ENCODE measurements at regions not wholly inside any gene's neighbourhood (a gene's known extent, or its start where the extent isn't known, plus 50 kb on each side); places are given as distances from the start of the nearest gene placed in this dataset.

DNA sequence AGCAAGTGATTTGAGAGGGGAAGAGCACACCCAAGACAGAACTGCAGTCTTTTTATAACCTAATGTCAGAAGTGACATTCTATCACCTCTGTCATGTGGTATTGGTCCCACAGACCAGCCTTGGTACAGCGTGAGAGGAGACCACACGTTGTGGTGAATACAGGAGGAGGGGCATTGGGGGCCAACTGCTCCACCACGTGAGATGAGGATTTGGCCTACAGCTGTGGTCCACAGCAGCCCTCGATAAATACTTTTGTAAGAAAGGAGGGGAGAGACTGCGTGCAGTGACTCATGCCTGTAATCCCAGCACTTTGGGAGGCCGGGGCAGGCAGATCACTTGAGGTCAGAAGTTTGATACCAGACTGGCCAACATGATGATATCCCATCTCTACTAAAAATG, 243.1 kb downstream of the FGFR2 start:
- Histone ChIP-seq H3K9me3 (ENCODE audit: low read length) (no peaks in the 10 kb centered on the region), H3K36me3 (ENCODE audit: insufficient read depth, low read length) (no peaks in the 10 kb centered on the region), H3F3A (ENCODE audit: insufficient read depth, low read length, poor library complexity, severe bottlenecking) (no peaks in the 10 kb centered on the region), H4K20me1 (ENCODE audit: insufficient read depth) (no peaks in the 10 kb centered on the region), H3K9me2 (ENCODE audit: insufficient read depth, low read length) (no peaks in the 10 kb centered on the region), H3K27me3 (ENCODE audit: insufficient read depth, low read depth, low read length) (no peaks in the 10 kb centered on the region), H3K27ac (ENCODE audit: low read length) (no peak overlapping the region), H3K79me2 (replicated peaks; ENCODE audit: insufficient read depth, low read length) (no peaks in the 10 kb centered on the region), H2AFZ (ENCODE audit: low read depth, low read length) (no peak overlapping the region), H3K9ac (ENCODE audit: low read length) (no peak overlapping the region), H3K4me2 (ENCODE audit: low read length) (no peak overlapping the region), H3K4me3 (ENCODE audit: low read length) (no peak overlapping the region)
- TF ChIP-seq EP300 (conservative IDR thresholded peaks at IDR 0.05; ENCODE audit: poor library complexity, severe bottlenecking) (no peak), EZH2 (IDR thresholded peaks at IDR 0.05; ENCODE audit: borderline replicate concordance, insufficient read depth, low read length, poor library complexity, severe bottlenecking) (no peak)

DNA sequence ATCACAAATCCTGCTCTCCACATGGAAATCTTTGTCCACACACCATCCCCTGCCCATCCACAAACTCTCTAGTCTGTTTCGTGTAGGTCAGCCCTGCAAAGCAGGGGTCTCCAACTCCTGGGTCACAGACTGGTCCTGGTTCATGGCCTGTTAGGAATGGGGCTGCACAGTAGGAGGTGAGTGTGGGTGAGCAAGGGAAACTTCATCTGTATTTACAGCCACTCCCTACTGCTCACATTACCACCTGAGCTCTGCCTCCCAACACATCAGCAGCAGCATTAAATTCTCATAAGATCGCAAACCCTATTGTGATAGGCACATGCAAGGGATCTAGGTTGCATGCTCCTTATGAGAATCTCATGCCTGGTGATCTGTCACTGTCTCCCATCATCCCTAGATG, 242.1 kb downstream of the FGFR2 start:
- H3K9me2 ChIP-seq (ENCODE audit: insufficient read depth, low read length), result no peaks in the 10 kb centered on the region
- no peak overlapping the region for H3K9ac ChIP-seq (ENCODE audit: low read length)
- no peak overlapping the region for H3K27ac ChIP-seq (ENCODE audit: low read length)
- H3K36me3 ChIP-seq (ENCODE audit: insufficient read depth, low read length), result no peaks in the 10 kb centered on the region
- no peak overlapping the region for H2AFZ ChIP-seq (ENCODE audit: low read depth, low read length)
- H4K20me1 ChIP-seq (ENCODE audit: insufficient read depth), result no peaks in the 10 kb centered on the region
- no peak overlapping the region for H3K4me2 ChIP-seq (ENCODE audit: low read length)
- H3K9me3 ChIP-seq (ENCODE audit: low read length), result no peaks in the 10 kb centered on the region
- no peak overlapping the region for H3K4me3 ChIP-seq (ENCODE audit: low read length)
- TF ChIP-seq, protein P1, sequence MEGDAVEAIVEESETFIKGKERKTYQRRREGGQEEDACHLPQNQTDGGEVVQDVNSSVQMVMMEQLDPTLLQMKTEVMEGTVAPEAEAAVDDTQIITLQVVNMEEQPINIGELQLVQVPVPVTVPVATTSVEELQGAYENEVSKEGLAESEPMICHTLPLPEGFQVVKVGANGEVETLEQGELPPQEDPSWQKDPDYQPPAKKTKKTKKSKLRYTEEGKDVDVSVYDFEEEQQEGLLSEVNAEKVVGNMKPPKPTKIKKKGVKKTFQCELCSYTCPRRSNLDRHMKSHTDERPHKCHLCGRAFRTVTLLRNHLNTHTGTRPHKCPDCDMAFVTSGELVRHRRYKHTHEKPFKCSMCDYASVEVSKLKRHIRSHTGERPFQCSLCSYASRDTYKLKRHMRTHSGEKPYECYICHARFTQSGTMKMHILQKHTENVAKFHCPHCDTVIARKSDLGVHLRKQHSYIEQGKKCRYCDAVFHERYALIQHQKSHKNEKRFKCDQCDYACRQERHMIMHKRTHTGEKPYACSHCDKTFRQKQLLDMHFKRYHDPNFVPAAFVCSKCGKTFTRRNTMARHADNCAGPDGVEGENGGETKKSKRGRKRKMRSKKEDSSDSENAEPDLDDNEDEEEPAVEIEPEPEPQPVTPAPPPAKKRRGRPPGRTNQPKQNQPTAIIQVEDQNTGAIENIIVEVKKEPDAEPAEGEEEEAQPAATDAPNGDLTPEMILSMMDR (IDR thresholded peaks at IDR 0.05; ENCODE audit: poor library complexity, severe bottlenecking), result no peak
- TF ChIP-seq TAF1 (IDR thresholded peaks at IDR 0.05; ENCODE audit: low read depth) (no peak), POLR2AphosphoS5 (IDR thresholded peaks at IDR 0.05) (no peak), EP300 (conservative IDR thresholded peaks at IDR 0.05; ENCODE audit: poor library complexity, severe bottlenecking) (no peak), MXI1 (conservative IDR thresholded peaks at IDR 0.05; ENCODE audit: poor library complexity, severe bottlenecking) (no peak), RAD21 (conservative IDR thresholded peaks at IDR 0.05) (no peak), EZH2 (IDR thresholded peaks at IDR 0.05; ENCODE audit: borderline replicate concordance, insufficient read depth, low read length, poor library complexity, severe bottlenecking) (no peak), SMC3 (conservative IDR thresholded peaks at IDR 0.05; ENCODE audit: poor library complexity) (no peak)
- TF ChIP-seq, protein P2, sequence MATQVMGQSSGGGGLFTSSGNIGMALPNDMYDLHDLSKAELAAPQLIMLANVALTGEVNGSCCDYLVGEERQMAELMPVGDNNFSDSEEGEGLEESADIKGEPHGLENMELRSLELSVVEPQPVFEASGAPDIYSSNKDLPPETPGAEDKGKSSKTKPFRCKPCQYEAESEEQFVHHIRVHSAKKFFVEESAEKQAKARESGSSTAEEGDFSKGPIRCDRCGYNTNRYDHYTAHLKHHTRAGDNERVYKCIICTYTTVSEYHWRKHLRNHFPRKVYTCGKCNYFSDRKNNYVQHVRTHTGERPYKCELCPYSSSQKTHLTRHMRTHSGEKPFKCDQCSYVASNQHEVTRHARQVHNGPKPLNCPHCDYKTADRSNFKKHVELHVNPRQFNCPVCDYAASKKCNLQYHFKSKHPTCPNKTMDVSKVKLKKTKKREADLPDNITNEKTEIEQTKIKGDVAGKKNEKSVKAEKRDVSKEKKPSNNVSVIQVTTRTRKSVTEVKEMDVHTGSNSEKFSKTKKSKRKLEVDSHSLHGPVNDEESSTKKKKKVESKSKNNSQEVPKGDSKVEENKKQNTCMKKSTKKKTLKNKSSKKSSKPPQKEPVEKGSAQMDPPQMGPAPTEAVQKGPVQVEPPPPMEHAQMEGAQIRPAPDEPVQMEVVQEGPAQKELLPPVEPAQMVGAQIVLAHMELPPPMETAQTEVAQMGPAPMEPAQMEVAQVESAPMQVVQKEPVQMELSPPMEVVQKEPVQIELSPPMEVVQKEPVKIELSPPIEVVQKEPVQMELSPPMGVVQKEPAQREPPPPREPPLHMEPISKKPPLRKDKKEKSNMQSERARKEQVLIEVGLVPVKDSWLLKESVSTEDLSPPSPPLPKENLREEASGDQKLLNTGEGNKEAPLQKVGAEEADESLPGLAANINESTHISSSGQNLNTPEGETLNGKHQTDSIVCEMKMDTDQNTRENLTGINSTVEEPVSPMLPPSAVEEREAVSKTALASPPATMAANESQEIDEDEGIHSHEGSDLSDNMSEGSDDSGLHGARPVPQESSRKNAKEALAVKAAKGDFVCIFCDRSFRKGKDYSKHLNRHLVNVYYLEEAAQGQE (IDR thresholded peaks at IDR 0.05; ENCODE audit: borderline replicate concordance), result no peak
- H3F3A ChIP-seq (ENCODE audit: insufficient read depth, low read length, poor library complexity, severe bottlenecking), result no peaks in the 10 kb centered on the region
- no peaks in the 10 kb centered on the region for H3K79me2 ChIP-seq (replicated peaks; ENCODE audit: insufficient read depth, low read length)
- H3K27me3 ChIP-seq (ENCODE audit: insufficient read depth, low read depth, low read length), result no peaks in the 10 kb centered on the region

DNA sequence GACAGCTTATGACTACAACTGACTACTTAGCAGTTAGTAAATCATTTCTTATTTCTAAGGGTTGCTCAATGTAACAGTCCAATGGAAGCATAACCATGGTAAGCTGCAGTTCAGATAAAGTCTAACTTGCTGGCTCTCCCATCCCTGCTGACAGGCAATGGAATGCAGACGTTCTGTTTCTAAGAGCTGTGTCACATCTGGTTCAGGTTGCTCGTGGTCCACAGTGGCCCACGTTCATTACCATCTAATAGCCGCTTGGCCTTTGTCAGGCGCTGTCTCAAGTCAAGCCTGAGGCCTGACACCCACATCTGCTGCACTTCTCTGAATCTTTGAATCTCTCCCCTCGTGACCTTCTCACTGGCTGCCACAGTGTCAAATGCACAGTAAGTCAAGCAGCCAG, 240.8 kb downstream of the FGFR2 start:
- no peak overlapping the region for H3K9ac ChIP-seq (ENCODE audit: low read length)
- H2AFZ ChIP-seq (ENCODE audit: low read depth, low read length), result no peak overlapping the region
- no peaks in the 10 kb centered on the region for H3K27me3 ChIP-seq (ENCODE audit: insufficient read depth, low read depth, low read length)
- H4K20me1 ChIP-seq (ENCODE audit: insufficient read depth), result no peaks in the 10 kb centered on the region
- H3K4me2 ChIP-seq (ENCODE audit: low read length), result no peak overlapping the region
- H3K9me3 ChIP-seq (ENCODE audit: low read length), result no peaks in the 10 kb centered on the region
- H3F3A ChIP-seq (ENCODE audit: insufficient read depth, low read length, poor library complexity, severe bottlenecking), result no peaks in the 10 kb centered on the region
- H3K9me2 ChIP-seq (ENCODE audit: insufficient read depth, low read length), result no peaks in the 10 kb centered on the region
- no peak overlapping the region for H3K4me3 ChIP-seq (ENCODE audit: low read length)
- H3K36me3 ChIP-seq (ENCODE audit: insufficient read depth, low read length), result no peaks in the 10 kb centered on the region
- H3K27ac ChIP-seq (ENCODE audit: low read length), result no peak overlapping the region
- TF ChIP-seq TAF1 (IDR thresholded peaks at IDR 0.05; ENCODE audit: low read depth) (no peak), EP300 (conservative IDR thresholded peaks at IDR 0.05; ENCODE audit: poor library complexity, severe bottlenecking) (no peak), EZH2 (IDR thresholded peaks at IDR 0.05; ENCODE audit: borderline replicate concordance, insufficient read depth, low read length, poor library complexity, severe bottlenecking) (no peak), MXI1 (conservative IDR thresholded peaks at IDR 0.05; ENCODE audit: poor library complexity, severe bottlenecking) (no peak), RAD21 (conservative IDR thresholded peaks at IDR 0.05) (no peak), POLR2AphosphoS5 (IDR thresholded peaks at IDR 0.05) (no peak), SMC3 (conservative IDR thresholded peaks at IDR 0.05; ENCODE audit: poor library complexity) (no peak)
- TF ChIP-seq, protein P1 (IDR thresholded peaks at IDR 0.05; ENCODE audit: poor library complexity, severe bottlenecking), result no peak
- TF ChIP-seq, protein P2 (IDR thresholded peaks at IDR 0.05; ENCODE audit: borderline replicate concordance), result no peak
- H3K79me2 ChIP-seq (replicated peaks; ENCODE audit: insufficient read depth, low read length), result no peaks in the 10 kb centered on the region
